K562 (cell line): ENCODE measurements at regions not wholly inside any gene's neighbourhood (a gene's known extent, or its start where the extent isn't known, plus 50 kb on each side); places are given as distances from the start of the nearest gene placed in this dataset.

Experiments used
- ATAC-seq: fragments of 200-7000 bp; cut with Tn5 transposase; 3 replicates; pipeline ENCODE4 v1.9.1; 2020; ENCODE audit warnings: moderate library complexity
- BruUV-seq: library from RNA; stranded (reverse); fragments of 400-500 nt; replicated peaks from 2 replicates; lab custom pipeline; 2021; lab: Mats Ljungman, UMichigan
- CTCF ChIA-PET: fragments of 300-600 bp; formaldehyde crosslinking; extraction: SDS; loops from one replicate; lab custom pipeline; 2021; ENCODE audit warnings: low intra/inter-chr PET ratio; lab: Yijun Ruan, JAX
- POLR2A ChIA-PET: fragments of 300-600, 350-650 bp; sonication (Branson Sonifier 250); formaldehyde crosslinking; extraction: SDS; loops from one replicate; lab custom pipeline; 2021; ENCODE audit warnings: antibody characterized with exemption, inconsistent platforms; lab: Yijun Ruan, JAX
- DNase-seq, 4 experiments: peaks; one replicate each; pipeline versions ENCODE4 v3.0.0 to v3.0.0-alpha.2; 2011 to 2018; ENCODE audit warnings: low spot score in 3 of 4, mixed read lengths in 3 of 4; ENCODE audit errors: extremely low read depth in 1 of 4
- FAIRE-seq: peaks from 2 replicates; lab custom pipeline; 2011; peaks lifted over from hg19 to GRCh38; lab: Jason Lieb, UNC
- H2AFZ ChIP-seq: 2 replicates; pipeline ENCODE4 v1.6.0; 2011; ENCODE audit warnings: low read depth, low read length, control low read depth, inconsistent platforms
- H3K27ac ChIP-seq: fragments of 200-600 bp; 3 replicates; pipeline ENCODE4 v1.8.0; 2011; ENCODE audit warnings: low read depth, mild to moderate bottlenecking, control low read depth, inconsistent platforms, low read length, moderate library complexity, mixed read lengths; ENCODE audit errors: extremely low read depth
- H3K27me3 ChIP-seq, 2 experiments: fragments of 300-600 bp in 1 of 2; 2 replicates in 1 of 2; 3 replicates in 1 of 2; pipeline versions ENCODE4 v1.6.0 to v1.8.0; 2011; ENCODE audit warnings: inconsistent platforms in 2 of 2, low read length in 2 of 2, mild to moderate bottlenecking in 1 of 2, mixed read lengths in 1 of 2, moderate library complexity in 1 of 2; ENCODE audit not compliant: control insufficient read depth in 2 of 2, insufficient read depth in 2 of 2
- H3K36me3 ChIP-seq: fragments of 300-600 bp; 3 replicates; pipeline ENCODE4 v1.8.0; 2011; ENCODE audit warnings: mild to moderate bottlenecking, low read length, inconsistent platforms; ENCODE audit not compliant: control insufficient read depth, insufficient read depth
- H3K4me1 ChIP-seq, 2 experiments: fragments of 200-600 bp in 1 of 2; replicated peaks in 1 of 2; 2 replicates in 1 of 2; 3 replicates in 1 of 2; pipeline versions ENCODE4 v1.5.1 to v1.8.0; 2011; ENCODE audit warnings: inconsistent platforms in 2 of 2, low read length in 2 of 2, mild to moderate bottlenecking in 1 of 2, mixed read lengths in 1 of 2, moderate library complexity in 1 of 2; ENCODE audit not compliant: control insufficient read depth in 2 of 2, insufficient read depth in 2 of 2
- H3K4me2 ChIP-seq: 2 replicates; pipeline ENCODE4 v1.6.1; 2011; ENCODE audit warnings: low read length, control low read depth, inconsistent platforms, mixed read lengths; ENCODE audit not compliant: insufficient read depth
- H3K4me3 ChIP-seq: fragments of 200-600 bp; sonication (generic), shearing (Covaris generic); 2 replicates; pipeline ENCODE4 v1.5.1; 2016; ENCODE audit warnings: control low read depth, inconsistent platforms
- H3K79me2 ChIP-seq: fragments of 200-600 bp; 3 replicates; pipeline ENCODE4 v1.8.0; 2011; ENCODE audit warnings: low read length, inconsistent platforms; ENCODE audit not compliant: control insufficient read depth, insufficient read depth
- H3K9ac ChIP-seq, 2 experiments: 2 replicates each; pipeline versions ENCODE4 v1.6.0 to v1.6.1; 2011; ENCODE audit warnings: low read depth in 2 of 2, low read length in 2 of 2, control low read depth in 1 of 2, inconsistent platforms in 1 of 2, mild to moderate bottlenecking in 1 of 2, mixed read lengths in 1 of 2; ENCODE audit not compliant: insufficient read depth in 1 of 2
- H3K9me1 ChIP-seq: one replicate; pipeline ENCODE4 v1.6.0; 2011; ENCODE audit warnings: inconsistent platforms, mild to moderate bottlenecking, low read length, moderate library complexity; ENCODE audit not compliant: control insufficient read depth, insufficient read depth
- H3K9me3 ChIP-seq: replicated peaks from 2 replicates; pipeline ENCODE4 v1.5.1; 2011; ENCODE audit warnings: low read depth, low read length, inconsistent platforms; ENCODE audit not compliant: control insufficient read depth, insufficient read depth
- H4K20me1 ChIP-seq: replicated peaks from 2 replicates; pipeline ENCODE4 v1.6.1; 2011; ENCODE audit warnings: low read length, inconsistent platforms, mixed read lengths; ENCODE audit not compliant: control insufficient read depth, insufficient read depth
- CBFB ChIP-seq: sonication (generic); formaldehyde crosslinking; IDR thresholded peaks from 2 replicates; pipeline ENCODE4 v1.4.0; 2020; ENCODE audit warnings: mild to moderate bottlenecking, missing genetic modification reagents
- FIP1L1 ChIP-seq: fragments of 200-400 bp; formaldehyde crosslinking; IDR thresholded peaks from 2 replicates; pipeline ENCODE4 v1.6.1; 2018; ENCODE audit warnings: mild to moderate bottlenecking, low read depth, low read length; ENCODE audit not compliant: poor library complexity, severe bottlenecking
- GABPA ChIP-seq: fragments of 200-800 bp; sonication (Bioruptor generic); conservative IDR thresholded peaks from 2 replicates; pipeline ENCODE4 v1.6.1; 2016; ENCODE audit warnings: low read depth, missing genetic modification characterization, missing compliant biosample characterization
- HDAC8 ChIP-seq: fragments of 450-650 bp; IDR thresholded peaks from 2 replicates; pipeline ENCODE4 v1.6.1; 2016; ENCODE audit warnings: mild to moderate bottlenecking, missing genetic modification characterization, moderate library complexity, missing compliant biosample characterization
- KLF10 ChIP-seq: fragments of 250-450 bp; sonication (Bioruptor Pico); IDR thresholded peaks from 2 replicates; pipeline ENCODE4 v1.6.1; 2021; ENCODE audit warnings: matching md5 sums
- NR3C1 ChIP-seq: sonication (generic); formaldehyde crosslinking; IDR thresholded peaks from 2 replicates; pipeline ENCODE4 v1.8.1; 2022; ENCODE audit warnings: missing genetic modification reagents
- POLR3A ChIP-seq: IDR thresholded peaks from 2 replicates; pipeline ENCODE4 v1.6.1; 2011; ENCODE audit warnings: borderline replicate concordance, mild to moderate bottlenecking, moderate library complexity; ENCODE audit not compliant: insufficient read length, insufficient read depth; ENCODE audit errors: extremely low read depth
- RBBP5 ChIP-seq: fragments of 200-600 bp; sonication (generic); IDR thresholded peaks from 2 replicates; pipeline ENCODE4 v1.6.1; 2012; ENCODE audit warnings: borderline replicate concordance, mild to moderate bottlenecking, low read length, control low read depth, inconsistent platforms; ENCODE audit not compliant: insufficient read depth, poor library complexity, severe bottlenecking
- RFX1 ChIP-seq: fragments of 450-650 bp; IDR thresholded peaks from 2 replicates; pipeline ENCODE4 v1.6.1; 2016; ENCODE audit warnings: mild to moderate bottlenecking, moderate library complexity
- SETDB1 ChIP-seq: IDR thresholded peaks from one replicate; pipeline ENCODE4 v1.6.1; 2012; ENCODE audit warnings: low read length, control low read depth, inconsistent platforms
- SMAD2 ChIP-seq: fragments of 150-350 bp; IDR thresholded peaks from 2 replicates; pipeline ENCODE4 v1.6.1; 2014; ENCODE audit warnings: low read depth, mild to moderate bottlenecking, low read length
- SP1 ChIP-seq: sonication (generic); formaldehyde crosslinking; IDR thresholded peaks from 2 replicates; pipeline ENCODE4 v1.8.1; 2022; ENCODE audit warnings: mild to moderate bottlenecking, missing genetic modification reagents
- ZNF316 ChIP-seq: fragments of 450-650 bp; IDR thresholded peaks from 2 replicates; pipeline ENCODE4 v1.6.1; 2016
- ZNF79 ChIP-seq: fragments of 250-450 bp; sonication (Bioruptor Pico); IDR thresholded peaks from 2 replicates; pipeline ENCODE4 v1.4.0; 2020; ENCODE audit warnings: low read depth, mild to moderate bottlenecking, moderate library complexity
- WGBS: fragments of 100-300 bp; shearing (Covaris generic); methylation state at CpG from one replicate; pipeline ENCODE4 v1.1.6; 2016; ENCODE audit warnings: low coverage, mixed read lengths; ENCODE audit not compliant: insufficient coverage; ENCODE audit errors: missing lambda C conversion rate; 5-methylcytosine and 5-hydroxymethylcytosine counted together
- in situ Hi-C: fragments of 300-500 bp; cut with MboI; formaldehyde crosslinking; loops from 4 replicates; pipeline ENCODE4 v1.15.0; 2018; ENCODE audit warnings: inconsistent platforms, mixed read lengths
- intact Hi-C: fragments of 100-400 bp; cut with micrococcal nuclease; formaldehyde crosslinking; loops from 2 replicates; pipeline ENCODE4 v1.14.2; 2022
- TF ChIP-seq, protein P1 (sequence below): fragments of 250-450 bp; sonication (Bioruptor Pico); IDR thresholded peaks from 2 replicates; pipeline ENCODE4 v1.8.0; 2022; ENCODE audit warnings: moderate library complexity, mild to moderate bottlenecking, inconsistent platforms
- TF ChIP-seq, protein P2 (sequence below): fragments of 250-450 bp; sonication (Bioruptor Pico); IDR thresholded peaks from 2 replicates; pipeline ENCODE4 v1.8.0; 2021; ENCODE audit warnings: moderate library complexity, mild to moderate bottlenecking, inconsistent platforms
- TF ChIP-seq, protein P3 (sequence below): fragments of 200-400 bp; formaldehyde crosslinking; IDR thresholded peaks from 2 replicates; pipeline ENCODE4 v1.6.1; 2017; ENCODE audit warnings: mild to moderate bottlenecking, low read depth, low read length, moderate library complexity
- TF ChIP-seq, protein P4 (sequence below): sonication (generic); formaldehyde crosslinking; IDR thresholded peaks from 2 replicates; pipeline ENCODE4 v1.9.0; 2022; ENCODE audit warnings: mild to moderate bottlenecking, missing genetic modification reagents

DNA sequence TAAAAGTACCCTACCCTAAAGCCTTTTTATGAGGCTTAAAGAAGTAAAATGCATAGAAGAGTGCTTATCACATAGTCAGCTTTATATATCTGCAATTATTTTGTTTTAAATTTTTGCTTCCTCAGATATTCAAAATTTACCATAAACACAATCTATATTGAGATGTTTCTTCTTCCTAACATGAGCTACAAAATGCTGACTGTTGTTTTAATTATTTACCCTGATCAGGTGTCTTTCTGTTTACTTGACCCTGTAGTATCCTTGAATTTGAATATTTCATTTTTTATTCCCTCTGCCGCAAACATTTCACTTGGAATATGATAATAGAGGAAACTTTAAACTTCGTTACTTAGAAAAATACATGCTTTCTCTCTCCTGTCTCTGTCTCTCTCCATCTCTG lies 147.9 kb downstream of the TMX3 start (continued):
- TF ChIP-seq, protein P1, sequence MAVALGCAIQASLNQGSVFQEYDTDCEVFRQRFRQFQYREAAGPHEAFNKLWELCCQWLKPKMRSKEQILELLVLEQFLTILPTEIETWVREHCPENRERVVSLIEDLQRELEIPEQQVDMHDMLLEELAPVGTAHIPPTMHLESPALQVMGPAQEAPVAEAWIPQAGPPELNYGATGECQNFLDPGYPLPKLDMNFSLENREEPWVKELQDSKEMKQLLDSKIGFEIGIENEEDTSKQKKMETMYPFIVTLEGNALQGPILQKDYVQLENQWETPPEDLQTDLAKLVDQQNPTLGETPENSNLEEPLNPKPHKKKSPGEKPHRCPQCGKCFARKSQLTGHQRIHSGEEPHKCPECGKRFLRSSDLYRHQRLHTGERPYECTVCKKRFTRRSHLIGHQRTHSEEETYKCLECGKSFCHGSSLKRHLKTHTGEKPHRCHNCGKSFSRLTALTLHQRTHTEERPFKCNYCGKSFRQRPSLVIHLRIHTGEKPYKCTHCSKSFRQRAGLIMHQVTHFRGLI = no peak
- TF ChIP-seq ZNF316 (peak; percentile 33; the same call in 1 of the 2 replicates), GABPA (tag) (no peak), RBBP5 (no peak), HDAC8 (tag) (no peak)
- TF ChIP-seq, protein P2, sequence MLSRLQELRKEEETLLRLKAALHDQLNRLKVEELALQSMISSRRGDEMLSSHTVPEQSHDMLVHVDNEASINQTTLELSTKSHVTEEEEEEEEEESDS = no peak
- TF ChIP-seq, protein P3, sequence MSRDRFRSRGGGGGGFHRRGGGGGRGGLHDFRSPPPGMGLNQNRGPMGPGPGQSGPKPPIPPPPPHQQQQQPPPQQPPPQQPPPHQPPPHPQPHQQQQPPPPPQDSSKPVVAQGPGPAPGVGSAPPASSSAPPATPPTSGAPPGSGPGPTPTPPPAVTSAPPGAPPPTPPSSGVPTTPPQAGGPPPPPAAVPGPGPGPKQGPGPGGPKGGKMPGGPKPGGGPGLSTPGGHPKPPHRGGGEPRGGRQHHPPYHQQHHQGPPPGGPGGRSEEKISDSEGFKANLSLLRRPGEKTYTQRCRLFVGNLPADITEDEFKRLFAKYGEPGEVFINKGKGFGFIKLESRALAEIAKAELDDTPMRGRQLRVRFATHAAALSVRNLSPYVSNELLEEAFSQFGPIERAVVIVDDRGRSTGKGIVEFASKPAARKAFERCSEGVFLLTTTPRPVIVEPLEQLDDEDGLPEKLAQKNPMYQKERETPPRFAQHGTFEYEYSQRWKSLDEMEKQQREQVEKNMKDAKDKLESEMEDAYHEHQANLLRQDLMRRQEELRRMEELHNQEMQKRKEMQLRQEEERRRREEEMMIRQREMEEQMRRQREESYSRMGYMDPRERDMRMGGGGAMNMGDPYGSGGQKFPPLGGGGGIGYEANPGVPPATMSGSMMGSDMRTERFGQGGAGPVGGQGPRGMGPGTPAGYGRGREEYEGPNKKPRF = no peak

DNA sequence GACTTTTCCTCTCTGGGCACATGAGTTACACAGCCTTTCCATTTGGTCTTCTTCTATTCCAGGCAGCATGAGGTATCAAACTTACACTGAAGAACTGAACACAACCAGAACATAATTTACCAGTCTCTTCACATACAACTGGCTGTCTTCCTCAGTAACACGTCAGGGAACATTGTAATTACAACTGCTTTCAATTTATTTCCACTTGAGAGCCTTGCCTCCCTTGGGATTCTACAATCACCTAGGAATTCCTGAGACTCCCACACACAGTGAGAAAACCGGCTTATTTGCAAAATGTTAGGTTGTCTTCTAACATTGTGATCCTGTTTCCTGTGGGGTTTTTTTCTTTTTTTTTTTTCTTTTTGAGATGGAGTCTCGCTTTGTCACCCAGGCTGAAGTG lies 149.9 kb downstream of the TMX3 start:
- no TSS peak for BruUV-seq
- H3K4me1 ChIP-seq = no peaks in the 10 kb centered on the region
- H3K27me3 ChIP-seq = no peaks in the 10 kb centered on the region
- H2AFZ ChIP-seq = no peak overlapping the region
- TF ChIP-seq FIP1L1 (no peak), KLF10 (CRISPR knock-in tag) (no peak), ZNF79 (CRISPR knock-in tag) (no peak), SETDB1 (no peak), POLR3A (no peak), SMAD2 (no peak), SP1 (CRISPR knock-in tag) (no peak), NR3C1 (CRISPR knock-in tag) (no peak), RFX1 (no peak), CBFB (CRISPR knock-in tag) (no peak)
- TF ChIP-seq, protein P4, sequence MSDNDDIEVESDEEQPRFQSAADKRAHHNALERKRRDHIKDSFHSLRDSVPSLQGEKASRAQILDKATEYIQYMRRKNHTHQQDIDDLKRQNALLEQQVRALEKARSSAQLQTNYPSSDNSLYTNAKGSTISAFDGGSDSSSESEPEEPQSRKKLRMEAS (CRISPR knock-in tag) = no peak
- 14% methylated on average over 3 of the region's 3 CpGs for WGBS
- H3K4me2 ChIP-seq = no peak overlapping the region
- no peak overlapping the region for H3K4me3 ChIP-seq
- no peaks in the 10 kb centered on the region for H3K36me3 ChIP-seq
- DNase-seq = no peak
- no peak for FAIRE-seq
- H3K27ac ChIP-seq = no peak overlapping the region
- POLR2A ChIA-PET = no interaction called here
- H3K9me1 ChIP-seq = no peaks in the 10 kb centered on the region
- CTCF ChIA-PET = no interaction called here
- no peaks in the 10 kb centered on the region for H3K79me2 ChIP-seq
- H4K20me1 ChIP-seq = no peaks in the 10 kb centered on the region
- H3K9ac ChIP-seq = no peak overlapping the region
- intact Hi-C loops = no loop called here
- in situ Hi-C loops = no loop called here
- H3K9me3 ChIP-seq = no peaks in the 10 kb centered on the region
- no peak for ATAC-seq
